Fibroblast of villous mesenchyme (primary cell): ENCODE measurements at regions not wholly inside any gene's neighbourhood (a gene's known extent, or its start where the extent isn't known, plus 50 kb on each side); places are given as distances from the start of the nearest gene placed in this dataset.

Experiments used
- DNase-seq: peaks from one replicate; pipeline ENCODE4 v3.0.0-alpha.2; 2010; ENCODE audit warnings: low read depth
- H3K4me3 ChIP-seq: 2 replicates; pipeline ENCODE4 v1.5.1; 2011; ENCODE audit warnings: low read depth, mild to moderate bottlenecking, low read length
- TF ChIP-seq, protein P1 (sequence below): IDR thresholded peaks from 2 replicates; pipeline ENCODE4 v1.5.1; 2012; ENCODE audit warnings: low read depth, mild to moderate bottlenecking, low read length; ENCODE audit not compliant: insufficient read depth

DNA sequence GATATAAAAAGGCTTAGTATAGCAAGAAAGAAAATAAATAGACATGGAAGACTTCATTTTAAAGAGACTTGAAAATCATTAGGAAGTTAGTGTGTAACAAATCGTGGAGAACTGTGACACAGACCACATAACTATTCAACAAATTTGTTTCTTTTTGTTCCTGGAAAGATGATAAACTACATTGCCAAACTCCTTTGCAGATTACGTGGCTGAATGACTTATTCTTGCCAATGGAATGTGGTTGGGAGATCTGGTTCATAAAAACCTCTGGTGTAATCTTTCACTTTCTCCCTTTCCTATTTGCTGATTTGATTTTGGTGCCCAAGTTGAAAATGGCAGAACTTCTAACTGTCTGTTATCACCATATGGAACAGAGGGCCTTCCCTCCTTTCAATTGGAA lies 328.9 kb upstream of the MEF2C start:
- TF ChIP-seq, protein P1, sequence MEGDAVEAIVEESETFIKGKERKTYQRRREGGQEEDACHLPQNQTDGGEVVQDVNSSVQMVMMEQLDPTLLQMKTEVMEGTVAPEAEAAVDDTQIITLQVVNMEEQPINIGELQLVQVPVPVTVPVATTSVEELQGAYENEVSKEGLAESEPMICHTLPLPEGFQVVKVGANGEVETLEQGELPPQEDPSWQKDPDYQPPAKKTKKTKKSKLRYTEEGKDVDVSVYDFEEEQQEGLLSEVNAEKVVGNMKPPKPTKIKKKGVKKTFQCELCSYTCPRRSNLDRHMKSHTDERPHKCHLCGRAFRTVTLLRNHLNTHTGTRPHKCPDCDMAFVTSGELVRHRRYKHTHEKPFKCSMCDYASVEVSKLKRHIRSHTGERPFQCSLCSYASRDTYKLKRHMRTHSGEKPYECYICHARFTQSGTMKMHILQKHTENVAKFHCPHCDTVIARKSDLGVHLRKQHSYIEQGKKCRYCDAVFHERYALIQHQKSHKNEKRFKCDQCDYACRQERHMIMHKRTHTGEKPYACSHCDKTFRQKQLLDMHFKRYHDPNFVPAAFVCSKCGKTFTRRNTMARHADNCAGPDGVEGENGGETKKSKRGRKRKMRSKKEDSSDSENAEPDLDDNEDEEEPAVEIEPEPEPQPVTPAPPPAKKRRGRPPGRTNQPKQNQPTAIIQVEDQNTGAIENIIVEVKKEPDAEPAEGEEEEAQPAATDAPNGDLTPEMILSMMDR = no peak
- DNase-seq = peak; percentile 67
- H3K4me3 ChIP-seq = no peak overlapping the region

DNA sequence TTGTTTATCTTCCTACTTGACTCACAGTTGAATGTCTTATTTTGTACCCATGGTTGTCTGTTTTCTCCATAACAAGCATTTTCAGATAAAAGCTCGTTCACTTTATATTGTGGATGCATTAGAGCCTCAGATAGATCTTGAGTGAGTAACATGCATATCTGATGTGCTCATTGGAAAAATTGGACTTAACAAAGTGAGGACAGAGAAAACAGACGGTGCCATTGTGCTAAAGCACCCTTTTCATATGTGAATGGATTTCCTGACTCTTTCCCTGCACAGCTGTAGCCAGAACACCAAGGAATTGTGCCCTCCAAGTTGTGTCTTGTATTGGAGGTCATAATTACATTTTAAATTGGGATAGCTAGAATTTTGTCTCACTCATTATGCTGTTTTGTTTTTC lies 325.8 kb upstream of the MEF2C start:
- no peak overlapping the region for H3K4me3 ChIP-seq
- TF ChIP-seq, protein P1 = no peak
- no peak for DNase-seq

DNA sequence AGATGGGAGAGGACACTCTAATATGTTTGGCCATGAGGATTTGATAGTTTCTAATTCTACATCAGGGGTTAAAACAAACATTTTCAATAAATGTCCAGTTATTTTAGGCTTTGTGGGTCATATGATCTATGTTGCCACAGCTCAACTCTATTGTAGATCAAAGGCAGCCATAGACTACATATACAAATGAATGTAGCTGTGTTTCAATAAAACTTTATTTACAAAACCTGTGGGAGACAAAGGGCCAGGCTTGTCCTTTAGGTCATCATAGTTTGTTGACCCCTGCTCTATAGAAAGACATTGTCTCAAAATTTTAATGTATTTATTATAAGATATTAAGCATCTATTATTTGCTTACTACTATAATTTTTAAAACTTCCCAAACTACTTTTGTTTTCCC lies 325.4 kb upstream of the MEF2C start:
- DNase-seq = no peak
- H3K4me3 ChIP-seq = no peak overlapping the region
- TF ChIP-seq, protein P1 = no peak

DNA sequence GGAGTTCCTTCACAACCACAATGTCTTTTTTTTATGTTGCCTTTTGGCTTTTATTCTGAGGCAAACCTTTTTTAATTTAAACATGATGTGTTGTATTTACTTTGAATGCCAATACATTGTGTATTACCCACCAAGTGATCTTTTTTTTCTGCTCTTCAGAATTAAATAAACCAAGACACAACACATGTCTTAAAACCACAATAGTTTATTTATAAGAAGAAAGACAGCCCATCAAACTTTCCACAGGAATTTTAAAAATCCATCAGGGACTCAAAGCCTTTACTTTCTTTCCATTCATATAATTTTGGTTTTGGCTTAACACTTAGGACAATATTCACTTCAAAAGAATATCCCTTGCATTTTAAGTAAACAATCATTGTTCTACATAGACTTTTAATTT lies 321.8 kb upstream of the MEF2C start:
- no peak for DNase-seq
- TF ChIP-seq, protein P1 = no peak
- H3K4me3 ChIP-seq = no peak overlapping the region

DNA sequence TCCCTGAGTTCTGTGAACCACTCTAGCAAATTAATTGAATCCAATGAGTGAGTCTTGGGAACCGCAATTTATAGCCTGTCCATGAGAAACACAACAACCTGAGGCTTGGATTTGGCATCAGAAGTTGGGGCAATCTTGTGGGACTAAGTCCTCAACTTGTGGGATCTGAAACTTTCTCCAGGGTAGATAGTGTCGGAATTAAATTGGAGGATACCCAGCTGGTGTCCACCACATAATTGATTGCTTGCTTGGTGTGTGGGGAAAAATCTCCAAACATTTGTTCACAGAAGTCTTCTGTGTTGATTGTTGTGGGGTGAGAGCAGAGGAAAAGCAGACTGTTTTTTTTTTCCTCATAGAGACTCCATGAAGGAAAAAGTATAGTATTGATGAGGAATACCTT lies 320.6 kb upstream of the MEF2C start:
- no peak for DNase-seq
- TF ChIP-seq, protein P1 = no peak
- no peak overlapping the region for H3K4me3 ChIP-seq

DNA sequence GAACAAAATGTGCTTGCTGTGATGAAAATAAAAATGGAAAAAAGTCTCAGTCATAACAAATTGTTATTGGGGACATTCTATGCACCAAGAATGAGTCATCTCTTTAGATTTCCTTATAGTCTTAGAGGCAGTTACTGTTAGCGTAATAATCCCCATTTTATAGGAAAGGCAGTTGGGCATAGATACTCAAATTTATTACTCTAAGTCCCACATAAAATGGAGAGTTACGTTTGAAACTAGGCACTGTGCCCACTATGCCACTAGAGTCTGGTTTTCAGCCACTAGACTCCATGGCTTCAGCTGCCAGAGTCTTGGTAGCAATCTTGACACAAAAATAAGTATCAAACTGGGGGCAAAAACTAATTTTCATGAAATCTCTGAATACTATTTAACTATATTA lies 317.9 kb upstream of the MEF2C start:
- TF ChIP-seq, protein P1 = no peak
- no peak for DNase-seq
- no peak overlapping the region for H3K4me3 ChIP-seq

DNA sequence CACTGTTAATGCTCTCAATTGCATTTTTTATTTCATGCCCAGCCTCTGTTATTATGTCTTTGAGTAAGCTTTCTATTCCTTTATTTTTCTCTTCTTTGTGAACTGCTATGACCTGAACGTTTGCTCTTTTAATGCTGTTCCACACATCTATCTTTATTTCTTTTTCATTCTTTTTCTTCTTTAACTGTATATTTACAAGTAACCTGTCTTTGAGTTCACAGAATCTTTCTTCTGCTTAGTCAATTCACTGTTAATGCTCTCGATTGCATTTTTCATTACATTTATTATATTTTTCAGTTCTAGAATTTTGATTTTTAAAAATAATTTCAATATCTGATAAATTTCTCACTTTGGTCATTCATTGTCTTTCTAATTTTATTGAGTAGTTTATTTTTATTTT lies 316.3 kb upstream of the MEF2C start:
- DNase-seq = no peak
- TF ChIP-seq, protein P1 = no peak
- H3K4me3 ChIP-seq = no peak overlapping the region
